ENCODE measurements at regions not wholly inside any gene's neighbourhood (a gene's known extent, or its start where the extent isn't known, plus 50 kb on each side); places are given as distances from the start of the nearest gene placed in this dataset.

- no peaks in the 10 kb centered on the region for H3K9me3 ChIP-seq
- no peaks in the 10 kb centered on the region for H3K4me1 ChIP-seq (ENCODE audit: control insufficient read depth in 1 of 2, insufficient read depth in 1 of 2, low read depth in 1 of 2, low read length in 1 of 2)
- H3K36me3 ChIP-seq: no peaks in the 10 kb centered on the region
- H3K4me3 ChIP-seq (ENCODE audit: low read depth in 1 of 2, low read length in 1 of 2): no peak overlapping the region
- TF ChIP-seq, protein P1, sequence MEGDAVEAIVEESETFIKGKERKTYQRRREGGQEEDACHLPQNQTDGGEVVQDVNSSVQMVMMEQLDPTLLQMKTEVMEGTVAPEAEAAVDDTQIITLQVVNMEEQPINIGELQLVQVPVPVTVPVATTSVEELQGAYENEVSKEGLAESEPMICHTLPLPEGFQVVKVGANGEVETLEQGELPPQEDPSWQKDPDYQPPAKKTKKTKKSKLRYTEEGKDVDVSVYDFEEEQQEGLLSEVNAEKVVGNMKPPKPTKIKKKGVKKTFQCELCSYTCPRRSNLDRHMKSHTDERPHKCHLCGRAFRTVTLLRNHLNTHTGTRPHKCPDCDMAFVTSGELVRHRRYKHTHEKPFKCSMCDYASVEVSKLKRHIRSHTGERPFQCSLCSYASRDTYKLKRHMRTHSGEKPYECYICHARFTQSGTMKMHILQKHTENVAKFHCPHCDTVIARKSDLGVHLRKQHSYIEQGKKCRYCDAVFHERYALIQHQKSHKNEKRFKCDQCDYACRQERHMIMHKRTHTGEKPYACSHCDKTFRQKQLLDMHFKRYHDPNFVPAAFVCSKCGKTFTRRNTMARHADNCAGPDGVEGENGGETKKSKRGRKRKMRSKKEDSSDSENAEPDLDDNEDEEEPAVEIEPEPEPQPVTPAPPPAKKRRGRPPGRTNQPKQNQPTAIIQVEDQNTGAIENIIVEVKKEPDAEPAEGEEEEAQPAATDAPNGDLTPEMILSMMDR (IDR thresholded peaks at IDR 0.05): no peak
- no peaks in the 10 kb centered on the region for H3K27me3 ChIP-seq
- no peak overlapping the region for H3K27ac ChIP-seq
Observed at GRCh38 chr3:178233371-178234071, 302.7 kb upstream of the KCNMB2 start.

DNA sequence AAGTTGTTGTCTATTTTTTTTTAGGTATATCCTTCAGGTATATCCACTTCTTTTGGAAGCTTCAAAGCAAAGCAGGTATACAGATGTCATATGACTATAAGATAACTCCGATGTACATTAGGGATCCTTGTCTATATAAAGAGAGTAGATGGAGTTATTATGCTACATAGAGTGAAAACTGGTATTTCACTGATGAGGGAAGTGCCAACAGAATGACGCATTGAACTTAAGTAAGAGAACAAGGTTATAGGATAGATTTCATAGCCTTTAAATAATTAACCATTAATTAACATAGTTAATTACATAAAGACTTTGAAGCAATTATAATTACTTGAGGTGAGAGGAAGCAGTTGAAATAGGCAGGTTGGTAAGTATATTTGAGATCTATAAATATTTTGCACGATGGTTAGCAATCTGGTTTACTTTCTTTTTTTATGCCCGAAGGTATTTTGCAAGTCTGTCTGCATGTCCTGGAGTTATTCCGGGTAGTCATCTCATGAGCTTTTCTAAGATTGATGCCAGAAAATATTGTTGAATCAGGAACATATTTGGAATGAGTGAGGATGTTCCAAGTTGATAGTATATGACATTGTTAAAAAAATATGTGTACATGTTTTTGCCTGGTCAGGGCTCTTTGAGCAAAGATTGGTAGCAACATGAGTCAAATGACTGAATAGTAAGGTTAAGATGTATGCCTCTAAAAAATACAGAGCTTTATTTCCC is 299.5 kb upstream of the KCNMB2 start:
- Histone ChIP-seq H3K27ac (no peak overlapping the region), H3K36me3 (no peaks in the 10 kb centered on the region), H3K4me3 (ENCODE audit: low read depth in 1 of 2, low read length in 1 of 2) (no peak overlapping the region), H3K4me1 (ENCODE audit: control insufficient read depth in 1 of 2, insufficient read depth in 1 of 2, low read depth in 1 of 2, low read length in 1 of 2) (no peaks in the 10 kb centered on the region), H3K9me3 (no peaks in the 10 kb centered on the region), H3K27me3 (no peaks in the 10 kb centered on the region)
- TF ChIP-seq, protein P1 (IDR thresholded peaks at IDR 0.05): no peak

- no peak overlapping the region for H3K27ac ChIP-seq
- H3K4me1 ChIP-seq (ENCODE audit: control insufficient read depth in 1 of 2, insufficient read depth in 1 of 2, low read depth in 1 of 2, low read length in 1 of 2): no peaks in the 10 kb centered on the region
- no peaks in the 10 kb centered on the region for H3K36me3 ChIP-seq
- TF ChIP-seq, protein P1 (IDR thresholded peaks at IDR 0.05): no peak
- H3K27me3 ChIP-seq: no peaks in the 10 kb centered on the region
- H3K9me3 ChIP-seq: no peaks in the 10 kb centered on the region
- H3K4me3 ChIP-seq (ENCODE audit: low read depth in 1 of 2, low read length in 1 of 2): no peak overlapping the region
Observed at GRCh38 chr3:178238179-178238578, 298.1 kb upstream of the KCNMB2 start.

DNA sequence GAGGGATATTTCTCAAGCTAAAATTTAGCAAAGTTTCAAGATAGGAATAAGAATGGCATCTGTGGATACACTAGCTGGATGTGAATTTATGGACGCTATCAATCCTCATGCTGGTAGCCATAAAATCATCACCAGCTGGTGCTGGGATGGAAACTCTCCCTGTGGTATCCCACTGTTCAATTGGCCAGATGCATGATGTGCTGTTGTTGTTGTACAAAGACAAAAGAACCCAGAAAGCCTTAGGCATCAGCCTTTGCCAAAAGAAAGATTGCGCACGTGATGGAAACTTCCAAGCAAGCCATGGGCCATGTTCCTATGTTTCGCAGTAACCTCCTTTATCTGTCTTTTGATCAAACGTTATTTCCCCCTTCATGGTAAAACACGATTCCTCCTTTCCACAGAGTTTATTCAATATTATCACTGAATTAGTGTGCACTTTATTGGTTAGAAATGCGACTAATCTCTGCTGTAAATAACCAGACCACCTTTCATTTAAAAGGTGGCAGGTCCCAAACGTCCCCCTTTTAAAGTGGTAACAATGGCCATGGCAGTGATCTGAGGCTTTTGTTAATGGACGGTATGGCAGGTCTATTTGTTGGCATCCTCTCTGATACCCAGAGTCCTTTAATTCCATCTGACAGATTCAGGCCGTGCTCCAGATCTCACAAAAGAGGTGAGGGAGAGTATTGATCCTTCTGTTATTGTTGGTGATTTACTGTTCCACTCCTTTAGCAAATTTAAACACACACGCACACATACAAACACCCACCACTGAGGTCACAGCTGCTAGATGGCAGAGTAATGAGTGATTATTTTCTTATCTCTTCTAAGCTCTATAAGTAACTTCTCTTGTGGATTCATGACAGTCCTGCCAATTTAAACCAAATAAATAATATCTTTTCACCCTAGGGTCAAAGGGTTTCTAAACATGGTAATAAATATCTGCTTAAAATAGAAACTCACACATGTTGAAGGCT is 291.2 kb upstream of the KCNMB2 start:
- TF ChIP-seq, protein P1 (IDR thresholded peaks at IDR 0.05): no peak
- no peaks in the 10 kb centered on the region for H3K36me3 ChIP-seq
- no peak overlapping the region for H3K4me3 ChIP-seq (ENCODE audit: low read depth in 1 of 2, low read length in 1 of 2)
- H3K9me3 ChIP-seq: no peaks in the 10 kb centered on the region
- H3K27me3 ChIP-seq: no peaks in the 10 kb centered on the region
- no peaks in the 10 kb centered on the region for H3K4me1 ChIP-seq (ENCODE audit: control insufficient read depth in 1 of 2, insufficient read depth in 1 of 2, low read depth in 1 of 2, low read length in 1 of 2)
- no peak overlapping the region for H3K27ac ChIP-seq

- TF ChIP-seq, protein P1 (IDR thresholded peaks at IDR 0.05): no peak
- Histone ChIP-seq H3K4me3 (ENCODE audit: low read depth in 1 of 2, low read length in 1 of 2) (no peak overlapping the region), H3K4me1 (ENCODE audit: control insufficient read depth in 1 of 2, insufficient read depth in 1 of 2, low read depth in 1 of 2, low read length in 1 of 2) (no peaks in the 10 kb centered on the region), H3K36me3 (no peaks in the 10 kb centered on the region), H3K27ac (no peak overlapping the region), H3K27me3 (no peaks in the 10 kb centered on the region), H3K9me3 (no peaks in the 10 kb centered on the region)
Observed at GRCh38 chr3:178246004-178246403, 290.2 kb upstream of the KCNMB2 start.
